Astrocyte (in vitro differentiated cells and primary cell): ENCODE measurements at regions not wholly inside any gene's neighbourhood (a gene's known extent, or its start where the extent isn't known, plus 50 kb on each side); places are given as distances from the start of the nearest gene placed in this dataset.
"Not testable (repeated sequence)": the region's sequence is repeated elsewhere in the genome, so short reads cannot be mapped to it uniquely, and the experiment has no call there.

Experiments
- EZH2 ChIP-seq: IDR thresholded peaks from 2 replicates; pipeline ENCODE4 v1.6.1; 2012; ENCODE audit warnings: mild to moderate bottlenecking, low read length, inconsistent platforms; ENCODE audit not compliant: insufficient read depth
- TF ChIP-seq, protein P1 (sequence below): IDR thresholded peaks from 2 replicates; pipeline ENCODE4 v1.5.1; 2011; ENCODE audit warnings: low read depth, mild to moderate bottlenecking, inconsistent platforms, low read length, moderate library complexity; ENCODE audit not compliant: insufficient read depth

DNA sequence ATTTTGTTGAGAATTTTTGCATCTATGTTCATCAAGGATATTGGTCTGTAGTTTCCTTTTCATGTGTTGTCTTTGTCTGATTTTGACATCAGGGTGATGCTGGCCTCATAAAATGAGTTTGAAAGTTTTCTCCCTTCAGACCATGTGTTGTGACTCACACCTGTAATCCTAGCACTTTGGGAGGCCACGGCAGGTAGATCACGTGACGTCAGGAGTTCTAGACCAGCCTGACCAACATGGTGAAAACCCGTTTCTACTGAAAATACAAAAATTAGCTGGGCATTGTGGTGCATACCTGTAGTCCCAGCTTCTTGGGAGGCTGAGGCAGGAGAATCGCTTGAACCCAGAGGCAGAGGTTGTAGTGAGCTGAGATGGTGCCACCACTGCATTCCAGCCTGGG, 716.4 kb upstream of the GOT2 start:
- TF ChIP-seq, protein P1, sequence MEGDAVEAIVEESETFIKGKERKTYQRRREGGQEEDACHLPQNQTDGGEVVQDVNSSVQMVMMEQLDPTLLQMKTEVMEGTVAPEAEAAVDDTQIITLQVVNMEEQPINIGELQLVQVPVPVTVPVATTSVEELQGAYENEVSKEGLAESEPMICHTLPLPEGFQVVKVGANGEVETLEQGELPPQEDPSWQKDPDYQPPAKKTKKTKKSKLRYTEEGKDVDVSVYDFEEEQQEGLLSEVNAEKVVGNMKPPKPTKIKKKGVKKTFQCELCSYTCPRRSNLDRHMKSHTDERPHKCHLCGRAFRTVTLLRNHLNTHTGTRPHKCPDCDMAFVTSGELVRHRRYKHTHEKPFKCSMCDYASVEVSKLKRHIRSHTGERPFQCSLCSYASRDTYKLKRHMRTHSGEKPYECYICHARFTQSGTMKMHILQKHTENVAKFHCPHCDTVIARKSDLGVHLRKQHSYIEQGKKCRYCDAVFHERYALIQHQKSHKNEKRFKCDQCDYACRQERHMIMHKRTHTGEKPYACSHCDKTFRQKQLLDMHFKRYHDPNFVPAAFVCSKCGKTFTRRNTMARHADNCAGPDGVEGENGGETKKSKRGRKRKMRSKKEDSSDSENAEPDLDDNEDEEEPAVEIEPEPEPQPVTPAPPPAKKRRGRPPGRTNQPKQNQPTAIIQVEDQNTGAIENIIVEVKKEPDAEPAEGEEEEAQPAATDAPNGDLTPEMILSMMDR, result not testable (repeated sequence)
- TF ChIP-seq EZH2, result not testable (repeated sequence)
